IMR-90 (cell line): ENCODE measurements at regions not wholly inside any gene's neighbourhood (a gene's known extent, or its start where the extent isn't known, plus 50 kb on each side); places are given as distances from the start of the nearest gene placed in this dataset.

Experiments
- CEBPB ChIP-seq: IDR thresholded peaks from 2 replicates; pipeline ENCODE4 v1.6.1; 2012; ENCODE audit warnings: low read depth, low read length, improper control_type of control experiment
- CHD1 ChIP-seq: IDR thresholded peaks from 2 replicates; pipeline ENCODE4 v1.6.1; 2012; ENCODE audit warnings: low read depth, low read length, improper control_type of control experiment
- CTCF ChIP-seq: conservative IDR thresholded peaks from 2 replicates; pipeline ENCODE4 v1.5.1; 2012; ENCODE audit warnings: mild to moderate bottlenecking, low read depth, low read length, improper control_type of control experiment
- FOS ChIP-seq: fragments of 150-350 bp; IDR thresholded peaks from 2 replicates; pipeline ENCODE4 v1.6.1; 2016; ENCODE audit warnings: low read depth, low read length
- MAZ ChIP-seq: IDR thresholded peaks from 2 replicates; pipeline ENCODE4 v1.6.1; 2012; ENCODE audit warnings: low read depth, mild to moderate bottlenecking, low read length, improper control_type of control experiment, moderate library complexity, borderline replicate concordance
- MXI1 ChIP-seq: IDR thresholded peaks from 2 replicates; pipeline ENCODE4 v1.6.1; 2012; ENCODE audit warnings: low read depth, mild to moderate bottlenecking, low read length, moderate library complexity, borderline replicate concordance
- NFE2L2 ChIP-seq: fragments of 150-350 bp; IDR thresholded peaks from 2 replicates; pipeline ENCODE4 v1.6.1; 2016; ENCODE audit warnings: low read depth, mild to moderate bottlenecking, low read length
- POLR2A ChIP-seq: IDR thresholded peaks from 2 replicates; pipeline ENCODE4 v1.6.1; 2012; ENCODE audit warnings: mild to moderate bottlenecking, low read depth, low read length
- RAD21 ChIP-seq: IDR thresholded peaks from 2 replicates; pipeline ENCODE4 v1.6.1; 2012; ENCODE audit warnings: low read length, improper control_type of control experiment
- RCOR1 ChIP-seq: IDR thresholded peaks from 2 replicates; pipeline ENCODE4 v1.6.1; 2012; ENCODE audit warnings: mild to moderate bottlenecking, low read length, improper control_type of control experiment; ENCODE audit not compliant: insufficient replicate concordance
- RFX5 ChIP-seq: IDR thresholded peaks from 2 replicates; pipeline ENCODE4 v1.8.0; 2012; ENCODE audit warnings: low read depth, mild to moderate bottlenecking, low read length, moderate library complexity
- SMC3 ChIP-seq: fragments of 150-350 bp; IDR thresholded peaks from 2 replicates; pipeline ENCODE4 v1.6.1; 2016; ENCODE audit warnings: low read depth, mild to moderate bottlenecking, antibody characterized with exemption, low read length, moderate library complexity
- USF2 ChIP-seq: fragments of 150-350 bp; IDR thresholded peaks from 2 replicates; pipeline ENCODE4 v1.6.1; 2017; ENCODE audit warnings: mild to moderate bottlenecking, antibody characterized with exemption, low read length, low read depth

GRCh38 chr4:89365375-89365774 is 57.8 kb upstream of the GPRIN3 start:
- no peak for TF ChIP-seq RAD21
- no peak for TF ChIP-seq MXI1
- TF ChIP-seq CTCF: no peak
- TF ChIP-seq RFX5: no peak
- no peak for TF ChIP-seq RCOR1
- TF ChIP-seq SMC3: no peak
- no peak for TF ChIP-seq FOS
- TF ChIP-seq POLR2A: no peak
- no peak for TF ChIP-seq MAZ
- no peak for TF ChIP-seq CEBPB
- TF ChIP-seq NFE2L2: no peak
- TF ChIP-seq CHD1: no peak
- no peak for TF ChIP-seq USF2
